Cardiac muscle cell (in vitro differentiated cells and primary cell): ENCODE measurements at regions not wholly inside any gene's neighbourhood (a gene's known extent, or its start where the extent isn't known, plus 50 kb on each side); places are given as distances from the start of the nearest gene placed in this dataset.

Source experiments
- DNase-seq, 2 donors: peaks; one replicate each; pipeline versions ENCODE4 v3.0.0 to v3.0.0-alpha.2; 2010 to 2017; ENCODE audit warnings: low read depth in 1 of 2, low spot score in 1 of 2
- H3K27ac ChIP-seq: fragments of 200-600 bp; sonication (generic); 2 replicates; pipeline ENCODE4 v1.5.1; 2016
- H3K27me3 ChIP-seq: fragments of 200-600 bp; sonication (generic); 2 replicates; pipeline ENCODE4 v1.6.0; 2016; ENCODE audit warnings: control low read depth
- H3K36me3 ChIP-seq: fragments of 200-600 bp; sonication (generic); 2 replicates; pipeline ENCODE4 v1.5.1; 2016; ENCODE audit warnings: control low read depth
- H3K4me1 ChIP-seq: fragments of 200-600 bp; sonication (generic); 2 replicates; pipeline ENCODE4 v1.8.1; 2017; ENCODE audit warnings: low read depth, mild to moderate bottlenecking, mixed run types
- H3K4me3 ChIP-seq: fragments of 200-600 bp; sonication (generic); 2 replicates; pipeline ENCODE4 v1.5.1; 2016; ENCODE audit warnings: mild to moderate bottlenecking
- H3K9me3 ChIP-seq: fragments of 200-600 bp; sonication (generic); 2 replicates; pipeline ENCODE4 v1.5.1; 2017; ENCODE audit warnings: low read depth, mild to moderate bottlenecking, control low read depth
- TF ChIP-seq, protein P1 (sequence below): IDR thresholded peaks from 2 replicates; pipeline ENCODE4 v1.5.1; 2012; ENCODE audit warnings: low read depth, mild to moderate bottlenecking, low read length

DNA sequence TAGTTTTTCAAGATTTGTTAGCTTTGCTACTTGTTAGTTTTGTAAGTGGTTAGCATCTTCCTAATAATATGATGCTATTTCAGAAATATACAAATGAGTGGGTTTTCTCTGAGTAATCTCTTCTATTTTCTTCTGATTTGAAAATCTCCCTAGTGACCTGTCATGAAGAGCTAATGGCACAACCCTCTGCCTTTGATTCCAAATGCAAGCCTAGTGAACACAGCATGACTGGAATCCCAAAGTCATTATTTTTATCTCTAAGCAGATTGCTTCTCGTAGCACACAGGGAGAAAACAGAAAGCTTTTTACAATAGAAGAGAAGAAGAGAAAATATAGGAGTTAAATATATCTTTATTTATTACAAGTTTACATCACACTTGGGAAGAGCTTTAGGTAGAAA is 295.5 kb downstream of the LRATD1 start:
- no peak for DNase-seq
- Histone ChIP-seq H3K4me3 (no peak overlapping the region), H3K36me3 (no peaks in the 10 kb centered on the region), H3K27me3 (no peaks in the 10 kb centered on the region), H3K4me1 (no peaks in the 10 kb centered on the region), H3K27ac (no peak overlapping the region), H3K9me3 (no peaks in the 10 kb centered on the region)
- TF ChIP-seq, protein P1, sequence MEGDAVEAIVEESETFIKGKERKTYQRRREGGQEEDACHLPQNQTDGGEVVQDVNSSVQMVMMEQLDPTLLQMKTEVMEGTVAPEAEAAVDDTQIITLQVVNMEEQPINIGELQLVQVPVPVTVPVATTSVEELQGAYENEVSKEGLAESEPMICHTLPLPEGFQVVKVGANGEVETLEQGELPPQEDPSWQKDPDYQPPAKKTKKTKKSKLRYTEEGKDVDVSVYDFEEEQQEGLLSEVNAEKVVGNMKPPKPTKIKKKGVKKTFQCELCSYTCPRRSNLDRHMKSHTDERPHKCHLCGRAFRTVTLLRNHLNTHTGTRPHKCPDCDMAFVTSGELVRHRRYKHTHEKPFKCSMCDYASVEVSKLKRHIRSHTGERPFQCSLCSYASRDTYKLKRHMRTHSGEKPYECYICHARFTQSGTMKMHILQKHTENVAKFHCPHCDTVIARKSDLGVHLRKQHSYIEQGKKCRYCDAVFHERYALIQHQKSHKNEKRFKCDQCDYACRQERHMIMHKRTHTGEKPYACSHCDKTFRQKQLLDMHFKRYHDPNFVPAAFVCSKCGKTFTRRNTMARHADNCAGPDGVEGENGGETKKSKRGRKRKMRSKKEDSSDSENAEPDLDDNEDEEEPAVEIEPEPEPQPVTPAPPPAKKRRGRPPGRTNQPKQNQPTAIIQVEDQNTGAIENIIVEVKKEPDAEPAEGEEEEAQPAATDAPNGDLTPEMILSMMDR: no peak

DNA sequence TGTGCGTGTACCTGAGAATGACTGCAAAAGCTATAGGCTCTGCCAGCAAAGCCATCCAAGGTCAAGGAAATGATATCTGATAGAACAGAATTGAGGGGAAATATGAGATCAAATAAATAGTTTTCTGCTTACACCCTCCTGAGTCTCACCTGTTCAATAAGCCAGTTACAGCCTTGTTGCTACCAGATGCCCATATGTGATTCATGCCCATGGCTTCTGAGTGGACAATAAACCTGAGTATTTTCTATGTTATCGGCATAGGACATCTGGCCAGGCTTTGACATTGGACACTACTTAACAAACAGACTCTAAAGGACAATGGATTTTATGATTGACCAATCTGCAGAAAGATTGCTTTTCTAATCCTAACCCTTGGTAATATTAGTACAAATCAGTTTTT is 297.9 kb downstream of the LRATD1 start:
- no peak overlapping the region for H3K4me3 ChIP-seq
- no peaks in the 10 kb centered on the region for H3K4me1 ChIP-seq
- no peaks in the 10 kb centered on the region for H3K27me3 ChIP-seq
- H3K27ac ChIP-seq: no peak overlapping the region
- no peak for DNase-seq
- H3K9me3 ChIP-seq: no peaks in the 10 kb centered on the region
- H3K36me3 ChIP-seq: no peaks in the 10 kb centered on the region
- TF ChIP-seq, protein P1: no peak

DNA sequence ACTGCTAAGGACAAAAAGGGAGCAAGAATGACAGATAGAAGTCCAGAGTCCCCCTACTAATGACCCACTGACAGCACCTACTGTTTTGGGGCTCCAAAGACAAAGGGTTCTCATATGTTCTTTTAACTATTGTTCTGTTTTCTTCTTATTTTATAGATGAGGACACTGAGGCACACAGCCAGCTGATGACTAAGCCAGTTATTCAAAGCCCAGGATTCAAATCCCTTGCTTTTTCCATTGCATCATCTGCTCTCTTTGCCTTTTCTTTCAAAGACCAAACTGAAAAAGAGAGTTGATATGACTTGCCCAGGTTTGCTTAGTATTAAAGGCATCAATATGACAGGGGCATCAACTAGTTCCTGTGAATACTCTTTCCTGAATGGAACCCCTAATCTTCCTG is 299.8 kb downstream of the LRATD1 start:
- H3K27me3 ChIP-seq: no peaks in the 10 kb centered on the region
- H3K4me3 ChIP-seq: no peak overlapping the region
- H3K36me3 ChIP-seq: no peaks in the 10 kb centered on the region
- TF ChIP-seq, protein P1: no peak
- no peak overlapping the region for H3K27ac ChIP-seq
- DNase-seq: no peak
- no peaks in the 10 kb centered on the region for H3K4me1 ChIP-seq
- no peaks in the 10 kb centered on the region for H3K9me3 ChIP-seq

DNA sequence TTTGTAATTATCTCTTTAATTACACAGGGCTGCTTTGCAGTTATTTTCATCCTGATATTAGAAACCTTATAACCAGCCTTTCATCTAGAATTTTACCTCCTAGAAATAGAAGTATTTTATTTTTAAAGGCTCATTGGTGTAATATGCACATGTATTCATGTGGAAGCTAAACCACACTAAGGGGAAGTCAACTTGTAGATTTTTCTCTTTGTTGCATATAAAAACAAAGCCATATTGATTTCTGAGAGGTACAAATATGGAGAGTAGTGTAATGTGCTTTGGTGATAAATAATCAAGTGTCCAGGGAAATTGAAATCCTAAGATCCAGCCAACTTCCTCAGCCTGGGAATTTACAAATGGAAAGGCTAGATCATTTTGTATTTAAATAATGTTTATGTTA is 301.2 kb downstream of the LRATD1 start:
- no peak for DNase-seq
- no peaks in the 10 kb centered on the region for H3K36me3 ChIP-seq
- no peak overlapping the region for H3K4me3 ChIP-seq
- TF ChIP-seq, protein P1: no peak
- H3K9me3 ChIP-seq: no peaks in the 10 kb centered on the region
- H3K4me1 ChIP-seq: no peaks in the 10 kb centered on the region
- H3K27ac ChIP-seq: no peak overlapping the region
- H3K27me3 ChIP-seq: no peaks in the 10 kb centered on the region

DNA sequence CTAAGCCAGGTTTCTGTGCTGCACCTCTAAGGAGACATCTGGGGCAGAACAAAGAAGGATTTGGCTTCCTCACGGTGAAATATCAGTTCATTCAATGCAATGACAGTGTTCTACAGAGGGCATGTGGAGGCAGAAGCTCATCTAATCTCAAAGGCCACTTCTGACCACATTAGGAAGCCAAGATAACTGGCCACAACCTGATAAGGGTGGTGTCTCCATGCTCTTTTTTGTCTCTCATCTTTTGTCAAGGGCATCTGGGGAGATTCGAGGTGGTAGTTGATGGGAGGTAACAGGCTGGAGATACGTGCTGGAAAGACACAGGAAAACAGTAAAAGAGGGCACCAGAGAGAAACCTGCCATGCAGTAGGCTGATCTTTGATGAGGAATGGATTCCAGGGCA is 303.9 kb downstream of the LRATD1 start:
- Histone ChIP-seq H3K27me3 (no peaks in the 10 kb centered on the region), H3K9me3 (no peaks in the 10 kb centered on the region), H3K36me3 (no peaks in the 10 kb centered on the region), H3K4me3 (no peak overlapping the region), H3K27ac (no peak overlapping the region), H3K4me1 (no peaks in the 10 kb centered on the region)
- TF ChIP-seq, protein P1: no peak
- DNase-seq: no peak

DNA sequence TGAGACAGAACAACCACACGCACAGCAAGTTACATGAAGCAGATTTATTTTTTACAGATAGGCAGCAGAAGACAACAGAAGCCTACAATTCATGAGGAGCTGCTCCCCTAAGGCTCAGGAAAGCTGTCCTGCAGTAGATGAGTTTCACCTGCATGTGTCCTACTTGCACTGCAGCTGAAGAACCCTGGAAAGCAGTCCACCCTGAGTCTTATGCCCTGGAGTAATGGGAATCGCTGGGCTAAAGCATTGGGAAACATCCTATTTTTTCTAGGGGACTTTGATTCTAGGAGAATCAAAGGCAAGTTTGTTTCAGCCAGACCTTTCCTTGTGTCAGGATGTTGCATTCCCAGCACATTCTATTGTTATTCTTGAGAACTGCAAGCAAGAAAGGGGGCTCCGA is 304.8 kb downstream of the LRATD1 start:
- no peaks in the 10 kb centered on the region for H3K4me1 ChIP-seq
- H3K27me3 ChIP-seq: no peaks in the 10 kb centered on the region
- H3K36me3 ChIP-seq: no peaks in the 10 kb centered on the region
- TF ChIP-seq, protein P1: no peak
- no peaks in the 10 kb centered on the region for H3K9me3 ChIP-seq
- H3K4me3 ChIP-seq: no peak overlapping the region
- H3K27ac ChIP-seq: no peak overlapping the region
- DNase-seq: no peak
